ENCODE measurements at regions not wholly inside any gene's neighbourhood (a gene's known extent, or its start where the extent isn't known, plus 50 kb on each side); places are given as distances from the start of the nearest gene placed in this dataset.

DNA sequence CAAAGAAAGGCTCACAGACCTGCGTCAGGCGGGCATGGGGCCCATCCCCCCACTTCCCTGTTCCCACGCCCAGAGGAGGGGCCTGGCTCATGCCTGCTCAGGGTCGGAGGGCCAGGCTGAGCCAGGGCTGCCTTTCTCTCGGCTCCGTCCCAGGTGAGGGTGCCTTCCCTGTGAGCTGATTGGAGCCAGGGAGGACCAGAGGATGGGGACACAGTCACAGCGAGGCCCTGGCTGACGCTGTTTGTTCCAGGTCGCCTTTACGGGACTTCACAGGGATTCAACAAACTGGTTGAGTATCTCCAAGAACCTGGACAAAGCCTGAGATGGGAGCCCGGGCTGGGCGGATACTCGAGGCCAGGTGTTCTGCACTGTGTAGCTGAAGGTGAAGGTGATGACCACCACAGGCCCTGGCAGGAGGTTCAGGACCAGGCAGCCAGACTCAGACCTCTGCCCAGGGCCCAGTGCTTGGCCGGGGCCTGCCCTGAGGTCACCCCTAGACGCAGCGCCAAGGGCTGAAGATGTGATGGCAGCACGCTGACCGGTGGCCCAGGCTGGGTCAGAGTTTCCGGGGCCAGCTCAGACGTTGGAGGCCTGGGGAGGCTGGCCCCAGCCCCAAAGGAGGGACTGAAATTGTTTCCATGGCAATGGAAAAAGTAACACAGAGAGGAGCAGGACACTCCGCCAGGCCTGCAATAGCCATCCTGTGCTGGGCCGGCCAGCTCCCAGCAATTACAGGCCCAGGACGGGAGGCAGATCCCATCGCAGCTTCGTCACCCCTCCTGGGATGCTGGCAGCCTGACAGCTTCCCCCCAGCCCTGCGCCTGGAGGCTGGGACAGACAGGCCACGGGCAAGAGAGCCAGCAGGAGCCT is 65.3 kb upstream of the ADAMTS2 start:
- no peak for DNase-seq (ENCODE audit: unreplicated experiment)
- Mint-ChIP-seq H3K36me3 (ENCODE audit: insufficient read depth, unreplicated experiment) (peaks cover 6% of the 10 kb centered on the region), H3K9me3 (ENCODE audit: unreplicated experiment) (no peaks in the 10 kb centered on the region), H3K27ac (ENCODE audit: low read depth, unreplicated experiment) (no peak overlapping the region), H3K4me1 (ENCODE audit: insufficient read depth, unreplicated experiment) (no peaks in the 10 kb centered on the region), H3K4me3 (ENCODE audit: unreplicated experiment) (no peak overlapping the region), H3K27me3 (ENCODE audit: insufficient read depth, unreplicated experiment) (no peaks in the 10 kb centered on the region)
- intact Hi-C loops (cut with micrococcal nuclease): no loop called here
- BruUV-seq (replicated peaks): no TSS peak
- TF ChIP-seq, protein P1, sequence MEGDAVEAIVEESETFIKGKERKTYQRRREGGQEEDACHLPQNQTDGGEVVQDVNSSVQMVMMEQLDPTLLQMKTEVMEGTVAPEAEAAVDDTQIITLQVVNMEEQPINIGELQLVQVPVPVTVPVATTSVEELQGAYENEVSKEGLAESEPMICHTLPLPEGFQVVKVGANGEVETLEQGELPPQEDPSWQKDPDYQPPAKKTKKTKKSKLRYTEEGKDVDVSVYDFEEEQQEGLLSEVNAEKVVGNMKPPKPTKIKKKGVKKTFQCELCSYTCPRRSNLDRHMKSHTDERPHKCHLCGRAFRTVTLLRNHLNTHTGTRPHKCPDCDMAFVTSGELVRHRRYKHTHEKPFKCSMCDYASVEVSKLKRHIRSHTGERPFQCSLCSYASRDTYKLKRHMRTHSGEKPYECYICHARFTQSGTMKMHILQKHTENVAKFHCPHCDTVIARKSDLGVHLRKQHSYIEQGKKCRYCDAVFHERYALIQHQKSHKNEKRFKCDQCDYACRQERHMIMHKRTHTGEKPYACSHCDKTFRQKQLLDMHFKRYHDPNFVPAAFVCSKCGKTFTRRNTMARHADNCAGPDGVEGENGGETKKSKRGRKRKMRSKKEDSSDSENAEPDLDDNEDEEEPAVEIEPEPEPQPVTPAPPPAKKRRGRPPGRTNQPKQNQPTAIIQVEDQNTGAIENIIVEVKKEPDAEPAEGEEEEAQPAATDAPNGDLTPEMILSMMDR (IDR thresholded peaks at IDR 0.05; ENCODE audit: unreplicated experiment): no peak
- POLR2A ChIA-PET: no interaction called here
- CTCF ChIA-PET: no interaction called here

DNA sequence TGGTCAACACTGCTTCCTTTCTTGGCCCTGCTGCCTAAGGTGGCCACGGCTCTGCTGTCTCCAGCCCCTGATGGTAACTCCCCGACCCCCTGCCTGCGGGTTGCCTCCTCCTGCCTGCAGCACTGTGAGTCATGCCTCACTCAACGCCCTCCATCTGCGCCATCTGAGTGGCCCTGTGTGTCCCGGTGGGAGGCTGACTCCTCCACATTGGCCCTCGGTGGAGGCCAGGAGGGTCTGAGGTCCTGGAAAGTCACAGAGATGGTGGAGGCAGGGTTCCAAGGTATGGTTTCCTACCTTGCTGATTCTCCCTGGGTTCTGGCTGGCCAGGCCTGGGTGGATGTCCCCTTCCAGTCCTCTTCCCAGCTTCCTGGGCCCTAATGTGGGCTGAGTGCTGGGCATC is 64.5 kb upstream of the ADAMTS2 start:
- Mint-ChIP-seq H3K4me3 (ENCODE audit: unreplicated experiment) (no peak overlapping the region), H3K36me3 (ENCODE audit: insufficient read depth, unreplicated experiment) (peaks cover 6% of the 10 kb centered on the region), H3K27me3 (ENCODE audit: insufficient read depth, unreplicated experiment) (no peaks in the 10 kb centered on the region), H3K4me1 (ENCODE audit: insufficient read depth, unreplicated experiment) (no peaks in the 10 kb centered on the region), H3K27ac (ENCODE audit: low read depth, unreplicated experiment) (no peak overlapping the region), H3K9me3 (ENCODE audit: unreplicated experiment) (no peaks in the 10 kb centered on the region)
- TF ChIP-seq, protein P1 (IDR thresholded peaks at IDR 0.05; ENCODE audit: unreplicated experiment): no peak
- POLR2A ChIA-PET: no interaction called here
- no TSS peak for BruUV-seq (replicated peaks)
- DNase-seq (ENCODE audit: unreplicated experiment): no peak
- intact Hi-C loops (cut with micrococcal nuclease): loop anchor here (10.0 kb wide), 2 partner anchors 135 to 325 kb away; no protein-coding TSS in a partner anchor
- CTCF ChIA-PET: no interaction called here

DNA sequence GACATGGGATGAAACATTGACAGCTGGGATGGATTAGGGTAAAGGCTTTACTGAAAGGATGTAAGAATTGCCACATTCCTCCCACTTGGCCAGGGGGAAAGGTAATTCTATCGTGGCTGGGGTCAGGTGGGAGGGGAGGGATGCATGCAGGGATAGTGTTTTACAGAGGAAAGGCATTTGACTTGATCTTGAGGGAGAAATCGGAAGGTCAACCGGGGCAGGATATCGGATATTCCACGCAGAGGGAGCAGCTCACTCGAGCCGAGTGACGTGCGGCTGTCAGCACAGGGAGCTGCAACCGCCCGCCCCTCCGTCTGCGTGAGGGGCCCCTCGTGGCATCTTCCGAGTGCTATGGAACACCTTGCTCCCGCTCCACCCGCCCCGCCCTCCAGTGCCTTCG is 63.4 kb upstream of the ADAMTS2 start:
- Mint-ChIP-seq H3K4me3 (ENCODE audit: unreplicated experiment) (no peak overlapping the region), H3K36me3 (ENCODE audit: insufficient read depth, unreplicated experiment) (peaks cover 6% of the 10 kb centered on the region), H3K4me1 (ENCODE audit: insufficient read depth, unreplicated experiment) (no peaks in the 10 kb centered on the region), H3K27ac (ENCODE audit: low read depth, unreplicated experiment) (no peak overlapping the region), H3K9me3 (ENCODE audit: unreplicated experiment) (no peaks in the 10 kb centered on the region), H3K27me3 (ENCODE audit: insufficient read depth, unreplicated experiment) (no peaks in the 10 kb centered on the region)
- no peak for DNase-seq (ENCODE audit: unreplicated experiment)
- CTCF ChIA-PET: interaction anchor here (0.6 to 1.2 kb wide), 2 partner anchors 42 to 241 kb away, joined by 3 read pairs; no protein-coding TSS in a partner anchor
- intact Hi-C loops (cut with micrococcal nuclease): loop anchor here (10.0 kb wide), 2 partner anchors 134 to 324 kb away; no protein-coding TSS in a partner anchor
- POLR2A ChIA-PET: interaction anchor here (0.6 kb wide), 1 partner anchor 1795 kb away, joined by 4 read pairs; no protein-coding TSS in a partner anchor
- BruUV-seq (replicated peaks): no TSS peak
- TF ChIP-seq, protein P1 (IDR thresholded peaks at IDR 0.05; ENCODE audit: unreplicated experiment): no peak
